ENCODE measurements at regions not wholly inside any gene's neighbourhood (a gene's known extent, or its start where the extent isn't known, plus 50 kb on each side); places are given as distances from the start of the nearest gene placed in this dataset.

DNA sequence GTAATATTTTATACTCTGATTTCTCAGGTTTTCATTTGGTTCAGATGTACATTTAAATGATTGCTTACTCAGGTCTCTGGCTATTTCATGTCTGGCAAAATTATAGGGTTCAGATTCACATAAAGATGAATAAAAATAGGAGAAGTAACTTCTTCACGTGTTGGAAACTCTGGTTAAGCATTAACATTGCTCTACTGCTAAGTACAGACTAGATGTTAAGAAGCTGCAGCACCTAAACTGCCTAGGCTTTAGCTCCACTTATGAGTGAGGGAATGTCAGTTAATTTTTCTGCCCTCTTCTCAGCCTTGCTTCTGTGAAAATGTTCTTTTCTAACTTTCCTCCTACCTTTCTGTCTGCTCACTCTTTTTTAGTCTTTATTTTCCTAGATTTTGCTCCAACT lies 361.2 kb downstream of the ARAP2 start:
- no peak for TF ChIP-seq ZNF274 (IDR thresholded peaks at IDR 0.05; ENCODE audit: low read depth, low read length)
- TF ChIP-seq EZH2 (IDR thresholded peaks at IDR 0.05) = no peak
- TF ChIP-seq TCF7L2 (IDR thresholded peaks at IDR 0.05; ENCODE audit: borderline replicate concordance, extremely low read depth, insufficient read depth, insufficient read length) = no peak
- TF ChIP-seq SIN3A (IDR thresholded peaks at IDR 0.05; ENCODE audit: low read depth) = no peak
- no peak for TF ChIP-seq POLR2A (IDR thresholded peaks at IDR 0.05; ENCODE audit: borderline replicate concordance, extremely low read depth, insufficient read depth, insufficient read length)
- TF ChIP-seq, protein P1, sequence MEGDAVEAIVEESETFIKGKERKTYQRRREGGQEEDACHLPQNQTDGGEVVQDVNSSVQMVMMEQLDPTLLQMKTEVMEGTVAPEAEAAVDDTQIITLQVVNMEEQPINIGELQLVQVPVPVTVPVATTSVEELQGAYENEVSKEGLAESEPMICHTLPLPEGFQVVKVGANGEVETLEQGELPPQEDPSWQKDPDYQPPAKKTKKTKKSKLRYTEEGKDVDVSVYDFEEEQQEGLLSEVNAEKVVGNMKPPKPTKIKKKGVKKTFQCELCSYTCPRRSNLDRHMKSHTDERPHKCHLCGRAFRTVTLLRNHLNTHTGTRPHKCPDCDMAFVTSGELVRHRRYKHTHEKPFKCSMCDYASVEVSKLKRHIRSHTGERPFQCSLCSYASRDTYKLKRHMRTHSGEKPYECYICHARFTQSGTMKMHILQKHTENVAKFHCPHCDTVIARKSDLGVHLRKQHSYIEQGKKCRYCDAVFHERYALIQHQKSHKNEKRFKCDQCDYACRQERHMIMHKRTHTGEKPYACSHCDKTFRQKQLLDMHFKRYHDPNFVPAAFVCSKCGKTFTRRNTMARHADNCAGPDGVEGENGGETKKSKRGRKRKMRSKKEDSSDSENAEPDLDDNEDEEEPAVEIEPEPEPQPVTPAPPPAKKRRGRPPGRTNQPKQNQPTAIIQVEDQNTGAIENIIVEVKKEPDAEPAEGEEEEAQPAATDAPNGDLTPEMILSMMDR (IDR thresholded peaks at IDR 0.05 in 2 of 3, conservative IDR thresholded peaks at IDR 0.05 in 1 of 3; ENCODE audit: borderline replicate concordance in 1 of 3, insufficient read depth in 1 of 3, low read depth in 2 of 3, low read length in 2 of 3) = no peak
- TF ChIP-seq, protein P2, sequence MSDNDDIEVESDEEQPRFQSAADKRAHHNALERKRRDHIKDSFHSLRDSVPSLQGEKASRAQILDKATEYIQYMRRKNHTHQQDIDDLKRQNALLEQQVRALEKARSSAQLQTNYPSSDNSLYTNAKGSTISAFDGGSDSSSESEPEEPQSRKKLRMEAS (IDR thresholded peaks at IDR 0.05) = no peak
- no peak for TF ChIP-seq EZH2phosphoT487 (IDR thresholded peaks at IDR 0.05; ENCODE audit: borderline replicate concordance)
- TF ChIP-seq POLR2AphosphoS5 (IDR thresholded peaks at IDR 0.05; ENCODE audit: low read depth, low read length) = no peak
- TF ChIP-seq JUND (IDR thresholded peaks at IDR 0.05) = no peak
- TF ChIP-seq SRF (IDR thresholded peaks at IDR 0.05; ENCODE audit: low read depth) = no peak
- TF ChIP-seq RAD21 (IDR thresholded peaks at IDR 0.05; ENCODE audit: low read depth) = no peak

All from HCT116 (cell line).